B cell (primary cell): ENCODE measurements at regions not wholly inside any gene's neighbourhood (a gene's known extent, or its start where the extent isn't known, plus 50 kb on each side); places are given as distances from the start of the nearest gene placed in this dataset.

ENCODE experiments used
- ATAC-seq: fragments of 200-7000 bp; cut with Tn5 transposase; one replicate; pipeline ENCODE4 v1.10.0; 2021; ENCODE audit warnings: low read depth, mild to moderate bottlenecking, moderate number of reproducible peaks, moderate library complexity
- CTCF ChIA-PET: fragments of 350-600 bp; sonication (Branson Sonifier 250); formaldehyde crosslinking; loops from one replicate; lab custom pipeline; 2021; ENCODE audit warnings: antibody characterized with exemption, inconsistent platforms; lab: Charles Lee
- POLR2A ChIA-PET: fragments of 350-600 bp; sonication (Branson Sonifier 250); formaldehyde crosslinking; loops from one replicate; lab custom pipeline; 2021; ENCODE audit warnings: antibody characterized with exemption; lab: Charles Lee
- DNase-seq: peaks from one replicate; pipeline ENCODE4 v3.0.0; 2013
- H2AFZ ChIP-seq: 2 replicates; pipeline ENCODE4 v1.6.1; 2012; ENCODE audit warnings: mild to moderate bottlenecking, low read depth, low read length; ENCODE audit not compliant: insufficient read depth, poor library complexity, severe bottlenecking
- H3K27ac ChIP-seq, 2 donors: 1 replicate in 1 of 2; 2 replicates in 1 of 2; pipeline ENCODE4 v1.5.1; 2012 to 2013; ENCODE audit warnings: low read length in 2 of 2, mild to moderate bottlenecking in 2 of 2, moderate library complexity in 1 of 2
- H3K27me3 ChIP-seq, 4 experiments: fragments of 200-600 bp in 1 of 4; sonication (generic) in 1 of 4; replicated peaks in 1 of 4; 1 replicate in 2 of 4; 2 replicates in 2 of 4; pipeline versions ENCODE4 v1.6.1 to v1.7.0; 2013 to 2016; ENCODE audit warnings: low read length in 3 of 4, mild to moderate bottlenecking in 2 of 4, mixed read lengths in 1 of 4, moderate library complexity in 1 of 4; ENCODE audit not compliant: insufficient read depth in 4 of 4, control insufficient read depth in 3 of 4; ENCODE audit errors: control extremely low read depth in 1 of 4
- H3K36me3 ChIP-seq, 2 experiments: replicated peaks in 1 of 2; 1 replicate in 1 of 2; 2 replicates in 1 of 2; pipeline versions ENCODE4 v1.6.1 to v1.7.1; 2013; ENCODE audit warnings: low read length in 1 of 2; ENCODE audit not compliant: insufficient read depth in 2 of 2, control insufficient read depth in 1 of 2; ENCODE audit errors: control extremely low read depth in 1 of 2, extremely low read depth in 1 of 2
- H3K4me1 ChIP-seq, 2 donors: fragments of 200-600 bp in 1 of 2; sonication (generic) in 1 of 2; 1 replicate in 1 of 2; 2 replicates in 1 of 2; pipeline versions ENCODE4 v1.5.1 to v1.6.1; 2013 to 2017; ENCODE audit warnings: low read length in 2 of 2; ENCODE audit not compliant: control insufficient read depth in 2 of 2, insufficient read depth in 2 of 2
- H3K4me2 ChIP-seq: replicated peaks from 2 replicates; pipeline ENCODE3; 2012; ENCODE audit warnings: mild to moderate bottlenecking, low read depth, low read length; ENCODE audit not compliant: poor library complexity, severe bottlenecking
- H3K4me3 ChIP-seq, 5 experiments: fragments of 200-600 bp in 1 of 5; sonication (generic) in 1 of 5; 1 replicate in 3 of 5; 2 replicates in 2 of 5; pipeline versions ENCODE4 v1.5.1 to v1.7.0; 2011 to 2016; ENCODE audit warnings: low read length in 4 of 5, mild to moderate bottlenecking in 4 of 5, low read depth in 2 of 5, control low read depth in 1 of 5, moderate library complexity in 1 of 5; ENCODE audit not compliant: insufficient read depth in 1 of 5; ENCODE audit errors: control extremely low read depth in 1 of 5, extremely low read depth in 1 of 5
- H3K79me2 ChIP-seq: fragments of 200-600 bp; sonication (generic); one replicate; pipeline ENCODE4 v1.6.0; 2016; ENCODE audit warnings: low read length; ENCODE audit not compliant: control insufficient read depth, insufficient read depth
- H3K9ac ChIP-seq: fragments of 200-600 bp; sonication (generic); 2 replicates; pipeline ENCODE4 v1.6.1; 2017; ENCODE audit warnings: mild to moderate bottlenecking, low read length, moderate library complexity
- H3K9me3 ChIP-seq, 3 donors: one replicate each; pipeline versions ENCODE4 v1.6.1 to v1.7.1; 2013; ENCODE audit warnings: low read length in 2 of 3; ENCODE audit not compliant: control insufficient read depth in 2 of 3, insufficient read depth in 1 of 3; ENCODE audit errors: control extremely low read depth in 1 of 3
- H4K20me1 ChIP-seq: 2 replicates; pipeline ENCODE4 v1.6.0; 2012; ENCODE audit warnings: mild to moderate bottlenecking, low read length; ENCODE audit not compliant: insufficient read depth, control insufficient read depth, poor library complexity, severe bottlenecking
- H3K27ac Mint-ChIP-seq: one replicate; pipeline ENCODE4 v1.8.0; 2021; ENCODE audit warnings: mixed read lengths
- H3K27me3 Mint-ChIP-seq: one replicate; pipeline ENCODE4 v1.8.0; 2021; ENCODE audit warnings: mixed read lengths
- H3K4me1 Mint-ChIP-seq: one replicate; pipeline ENCODE4 v1.8.0; 2021; ENCODE audit warnings: mixed read lengths
- H3K4me3 Mint-ChIP-seq: one replicate; pipeline ENCODE4 v1.8.0; 2021; ENCODE audit warnings: mixed read lengths
- H3K9me3 Mint-ChIP-seq: one replicate; pipeline ENCODE4 v1.8.0; 2022; ENCODE audit warnings: mixed read lengths; ENCODE audit not compliant: insufficient read depth
- EZH2 ChIP-seq: IDR thresholded peaks from 2 replicates; pipeline ENCODE4 v1.6.1; 2012; ENCODE audit warnings: borderline replicate concordance, low read depth, mild to moderate bottlenecking, moderate library complexity, low read length; ENCODE audit not compliant: insufficient read depth, poor library complexity, severe bottlenecking
- WGBS: methylation state at CpG from one replicate; pipeline ENCODE4 v1.1.5; 2013; ENCODE audit warnings: missing lambda C conversion rate; ENCODE audit not compliant: insufficient coverage; 5-methylcytosine and 5-hydroxymethylcytosine counted together
- intact Hi-C: fragments of 100-400 bp; cut with micrococcal nuclease; formaldehyde crosslinking; loops from one replicate; pipeline ENCODE4 v1.10.0; 2022
- TF ChIP-seq, protein P1 (sequence below): fragments of 200-600 bp; IDR thresholded peaks from one replicate; pipeline ENCODE4 v1.8.0; 2022; ENCODE audit warnings: antibody characterized with exemption, mild to moderate bottlenecking

DNA sequence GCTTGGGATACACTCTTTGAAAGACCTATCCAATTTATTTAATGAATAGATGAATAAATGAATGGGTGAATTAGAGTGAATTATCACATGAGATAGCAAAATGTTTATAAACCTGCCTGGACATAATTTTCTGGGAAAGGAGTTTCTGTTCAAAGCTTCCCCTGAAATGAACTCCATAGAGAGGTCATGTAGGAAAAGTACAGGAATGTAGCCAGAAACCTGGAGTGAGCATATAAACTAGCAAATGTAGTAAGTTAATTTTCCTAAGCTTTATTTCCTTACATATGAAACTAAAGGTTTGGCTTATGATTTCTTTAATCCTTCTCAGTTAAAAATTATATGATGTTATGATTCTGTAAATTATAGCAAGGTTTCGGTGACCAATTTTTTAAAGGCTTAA is 380.3 kb upstream of the RSPO3 start:
- H3K9me3 Mint-ChIP-seq: no peaks in the 10 kb centered on the region
- TF ChIP-seq, protein P1, sequence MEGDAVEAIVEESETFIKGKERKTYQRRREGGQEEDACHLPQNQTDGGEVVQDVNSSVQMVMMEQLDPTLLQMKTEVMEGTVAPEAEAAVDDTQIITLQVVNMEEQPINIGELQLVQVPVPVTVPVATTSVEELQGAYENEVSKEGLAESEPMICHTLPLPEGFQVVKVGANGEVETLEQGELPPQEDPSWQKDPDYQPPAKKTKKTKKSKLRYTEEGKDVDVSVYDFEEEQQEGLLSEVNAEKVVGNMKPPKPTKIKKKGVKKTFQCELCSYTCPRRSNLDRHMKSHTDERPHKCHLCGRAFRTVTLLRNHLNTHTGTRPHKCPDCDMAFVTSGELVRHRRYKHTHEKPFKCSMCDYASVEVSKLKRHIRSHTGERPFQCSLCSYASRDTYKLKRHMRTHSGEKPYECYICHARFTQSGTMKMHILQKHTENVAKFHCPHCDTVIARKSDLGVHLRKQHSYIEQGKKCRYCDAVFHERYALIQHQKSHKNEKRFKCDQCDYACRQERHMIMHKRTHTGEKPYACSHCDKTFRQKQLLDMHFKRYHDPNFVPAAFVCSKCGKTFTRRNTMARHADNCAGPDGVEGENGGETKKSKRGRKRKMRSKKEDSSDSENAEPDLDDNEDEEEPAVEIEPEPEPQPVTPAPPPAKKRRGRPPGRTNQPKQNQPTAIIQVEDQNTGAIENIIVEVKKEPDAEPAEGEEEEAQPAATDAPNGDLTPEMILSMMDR: no peak
- TF ChIP-seq EZH2: no peak
- DNase-seq (no peak), ATAC-seq (no peak)
- H3K27ac ChIP-seq: no peak overlapping the region
- H3K4me1 Mint-ChIP-seq: no peaks in the 10 kb centered on the region
- no peak overlapping the region for H3K27ac Mint-ChIP-seq
- CTCF ChIA-PET: no interaction called here
- no peaks in the 10 kb centered on the region for H3K27me3 ChIP-seq
- no peak overlapping the region for H3K4me3 ChIP-seq
- intact Hi-C loops: no loop called here
- no peaks in the 10 kb centered on the region for H4K20me1 ChIP-seq
- no peaks in the 10 kb centered on the region for H3K4me1 ChIP-seq
- no peaks in the 10 kb centered on the region for H3K9me3 ChIP-seq
- no peak overlapping the region for H2AFZ ChIP-seq
- WGBS: no CpG with 5 or more reads among the region's 1 CpG
- H3K4me3 Mint-ChIP-seq: no peak overlapping the region
- H3K79me2 ChIP-seq: no peaks in the 10 kb centered on the region
- no peaks in the 10 kb centered on the region for H3K27me3 Mint-ChIP-seq
- H3K36me3 ChIP-seq: no peaks in the 10 kb centered on the region
- POLR2A ChIA-PET: no interaction called here
- no peak overlapping the region for H3K9ac ChIP-seq
- H3K4me2 ChIP-seq: no peak overlapping the region

DNA sequence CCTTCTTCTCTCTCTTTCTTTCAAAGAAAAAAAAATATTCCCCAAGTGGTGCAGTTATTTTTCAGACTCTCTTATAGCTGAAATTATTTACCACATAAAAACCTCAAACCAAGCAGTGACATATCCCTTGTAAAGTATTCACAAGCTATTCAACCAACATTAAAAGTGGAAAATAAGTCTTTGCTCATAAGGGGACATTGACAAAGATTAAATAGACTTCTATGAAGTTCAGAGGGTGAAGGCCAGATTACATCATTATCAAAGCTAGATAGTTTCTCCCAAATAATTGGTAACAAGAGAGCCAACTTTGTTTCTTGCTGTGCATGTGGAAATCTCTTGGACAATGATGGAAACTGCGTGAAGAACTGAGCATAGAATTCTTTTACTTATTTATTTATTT is 379.8 kb upstream of the RSPO3 start:
- no peak overlapping the region for H3K4me3 ChIP-seq
- H3K9ac ChIP-seq: no peak overlapping the region
- DNase-seq: no peak
- H3K9me3 ChIP-seq: no peaks in the 10 kb centered on the region
- H3K4me1 ChIP-seq: no peaks in the 10 kb centered on the region
- H3K4me1 Mint-ChIP-seq: no peaks in the 10 kb centered on the region
- no CpG with 5 or more reads among the region's 1 CpG for WGBS
- no peaks in the 10 kb centered on the region for H3K27me3 Mint-ChIP-seq
- no peak overlapping the region for H3K27ac Mint-ChIP-seq
- no peaks in the 10 kb centered on the region for H3K27me3 ChIP-seq
- H3K27ac ChIP-seq: no peak overlapping the region
- H3K9me3 Mint-ChIP-seq: no peaks in the 10 kb centered on the region
- H4K20me1 ChIP-seq: no peaks in the 10 kb centered on the region
- no peak overlapping the region for H3K4me3 Mint-ChIP-seq
- H3K79me2 ChIP-seq: no peaks in the 10 kb centered on the region
- no peak for TF ChIP-seq EZH2
- TF ChIP-seq, protein P1: no peak
- intact Hi-C loops: no loop called here
- ChIA-PET POLR2A (no interaction called here), CTCF (no interaction called here)
- no peaks in the 10 kb centered on the region for H3K36me3 ChIP-seq
- no peak overlapping the region for H3K4me2 ChIP-seq
- no peak overlapping the region for H2AFZ ChIP-seq
- ATAC-seq: no peak
